GDM1 (cell line): ENCODE measurements at regions not wholly inside any gene's neighbourhood (a gene's known extent, or its start where the extent isn't known, plus 50 kb on each side); places are given as distances from the start of the nearest gene placed in this dataset.

Source experiments
- DNase-seq: peaks from one replicate; lab custom pipeline; 2025; lab: John Stamatoyannopoulos, UW

- DNase-seq = no peak
Measured at GRCh38 chr2:139048017-139048416, 267.8 kb upstream of the NXPH2 start.

DNA sequence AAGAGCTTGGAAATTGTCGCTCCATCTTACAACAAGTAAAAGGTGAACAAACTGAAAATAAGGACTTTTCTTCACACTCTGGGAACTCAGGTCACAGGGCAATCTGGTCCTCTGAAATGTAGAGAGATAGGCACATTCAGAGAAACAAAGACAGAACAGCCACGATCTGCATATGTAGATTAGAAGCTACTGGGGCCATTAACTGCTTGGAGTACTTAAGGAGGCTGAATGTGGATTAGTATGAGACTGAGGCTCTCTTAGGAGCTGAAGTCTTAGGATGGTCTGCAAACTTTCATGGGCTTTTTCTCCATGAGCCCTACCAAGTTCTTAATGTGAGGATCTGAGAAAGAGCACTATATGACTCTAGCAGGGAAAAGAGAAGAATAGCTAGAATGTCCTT, 265.3 kb upstream of the NXPH2 start:
- DNase-seq = no peak

DNA sequence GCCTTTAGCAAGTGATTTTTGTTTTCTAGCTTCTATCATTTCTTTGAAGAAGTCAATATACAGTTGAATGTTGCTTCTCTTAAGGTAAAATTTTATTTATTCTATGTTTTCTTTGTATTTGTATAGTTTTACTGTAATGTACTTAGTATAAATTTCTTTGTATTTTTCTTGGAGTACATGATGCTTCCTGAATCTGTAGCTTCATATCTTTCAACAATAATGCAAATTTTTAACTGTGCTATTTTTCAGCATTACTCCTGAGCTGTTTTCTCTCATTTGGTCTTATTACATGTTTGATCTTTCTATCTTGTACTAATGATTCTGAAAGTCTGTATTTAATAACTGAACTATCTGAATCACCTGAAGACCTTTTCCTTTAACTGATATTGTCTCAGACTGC, 253.9 kb upstream of the NXPH2 start:
- no peak for DNase-seq

- DNase-seq = no peak
Measured at GRCh38 chr2:139033300-139033699, 253.1 kb upstream of the NXPH2 start.

DNA sequence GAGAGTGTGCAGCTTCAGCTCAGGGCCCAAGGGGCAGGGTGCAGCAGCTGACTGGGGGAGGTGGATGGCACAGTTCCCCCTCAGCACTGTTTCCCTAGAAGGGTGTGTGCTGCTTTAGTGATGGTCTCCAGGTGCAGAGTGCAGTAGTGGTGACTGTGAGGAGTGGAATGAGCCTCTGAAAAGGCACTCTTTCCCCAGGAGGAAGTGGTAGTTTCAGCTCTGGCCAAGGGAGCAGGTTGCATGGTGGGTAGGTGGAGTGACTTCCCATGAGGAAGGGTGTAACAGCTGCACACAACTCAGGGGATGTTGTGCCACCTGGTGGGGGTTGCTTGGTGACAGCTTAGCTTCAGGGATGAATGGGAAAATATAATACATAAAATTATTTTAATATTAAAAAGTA, 251.5 kb upstream of the NXPH2 start:
- no peak for DNase-seq

GRCh38 chr2:139020287-139020686, 240.1 kb upstream of the NXPH2 start:
- no peak for DNase-seq

DNA sequence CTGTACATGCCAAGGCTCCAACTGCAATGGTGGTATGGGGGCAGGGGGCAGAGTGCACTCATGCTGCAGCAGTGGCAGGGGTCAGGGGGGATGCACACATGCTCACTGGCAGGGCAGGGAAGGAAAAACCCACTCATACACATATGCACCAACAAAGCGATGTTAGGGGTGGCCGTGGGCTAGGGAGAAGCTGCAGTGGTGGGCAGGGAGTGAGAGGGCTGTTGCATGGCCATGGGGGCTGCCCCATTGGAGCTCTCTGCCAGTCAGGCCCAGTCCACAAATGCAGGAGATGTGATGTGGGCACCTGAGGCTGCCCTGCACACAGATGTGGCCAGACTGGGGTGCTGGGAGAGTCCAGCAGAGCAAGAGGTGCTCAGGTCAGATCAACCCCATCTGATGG, 238.1 kb upstream of the NXPH2 start:
- DNase-seq = no peak

GRCh38 chr2:139007130-139007529, 226.9 kb upstream of the NXPH2 start:
- no peak for DNase-seq

DNA sequence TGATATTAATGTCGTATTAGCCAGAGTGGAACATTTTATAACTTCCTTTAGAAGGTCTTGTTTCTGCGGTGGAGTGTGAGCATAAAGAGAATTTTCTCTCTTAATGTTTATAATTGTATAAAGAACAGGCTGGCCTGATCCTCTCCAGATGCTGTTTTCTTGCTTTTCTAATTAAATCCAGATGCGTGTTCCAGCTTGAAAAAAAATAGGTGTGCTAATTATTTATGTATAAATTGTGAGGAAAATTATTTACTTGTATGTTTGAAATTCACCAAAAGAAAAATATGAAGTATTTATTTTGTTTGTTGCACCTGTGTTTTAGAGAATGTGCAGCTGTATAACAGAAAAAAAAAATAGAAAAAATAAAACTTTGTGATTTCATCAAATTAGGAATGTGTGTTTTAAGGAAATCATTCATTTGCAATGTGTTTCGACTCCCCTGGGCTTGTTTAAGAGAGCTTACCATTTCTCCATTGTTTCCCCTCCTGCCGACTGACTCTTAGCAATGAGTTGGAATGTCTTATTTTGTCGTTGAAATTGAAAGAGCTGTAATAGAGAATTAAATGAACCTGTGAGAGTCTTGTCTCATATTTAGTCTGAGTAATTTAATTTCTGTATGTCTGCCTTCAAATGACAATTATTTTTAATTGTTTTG, 220.1 kb upstream of the NXPH2 start:
- no peak for DNase-seq

GRCh38 chr2:138997856-138998517, 217.8 kb upstream of the NXPH2 start:
- no peak for DNase-seq

DNA sequence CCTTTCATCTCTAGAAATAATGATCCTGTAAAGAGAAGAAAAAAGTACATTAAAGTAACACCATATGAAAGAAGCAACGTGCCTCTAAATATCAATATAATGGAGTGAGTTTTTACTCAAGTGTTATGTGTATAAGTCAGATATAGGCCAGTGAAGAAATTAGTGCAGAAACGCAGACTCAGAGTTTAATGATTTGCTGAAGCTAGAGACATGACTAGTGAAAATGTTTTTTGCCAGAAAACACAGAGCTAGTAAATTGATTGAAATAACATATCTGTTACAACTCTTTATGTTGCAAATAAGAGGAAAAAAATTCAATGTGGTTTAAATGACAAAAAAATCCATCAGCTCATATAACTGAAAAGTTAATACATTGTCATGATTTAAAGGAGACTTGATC, 217.2 kb upstream of the NXPH2 start:
- DNase-seq = no peak

DNA sequence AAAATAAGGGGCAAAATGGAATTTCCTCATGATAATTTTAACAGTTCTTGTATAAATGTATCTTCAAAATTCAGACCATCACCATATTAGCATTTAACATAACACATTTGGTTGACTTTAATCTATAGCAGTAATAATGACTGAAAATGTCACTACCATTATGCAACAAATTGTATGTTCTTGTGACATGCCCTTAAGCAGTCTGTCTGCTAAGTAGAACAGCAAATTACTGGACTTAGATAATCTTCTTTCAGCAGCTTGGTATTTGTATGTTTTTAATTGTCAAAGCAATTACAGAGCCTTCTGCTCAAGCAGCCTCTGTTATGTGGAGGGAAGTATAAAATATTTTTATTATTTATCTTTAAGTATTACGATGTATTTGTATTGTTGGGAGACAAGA, 214.3 kb upstream of the NXPH2 start:
- DNase-seq = no peak

DNA sequence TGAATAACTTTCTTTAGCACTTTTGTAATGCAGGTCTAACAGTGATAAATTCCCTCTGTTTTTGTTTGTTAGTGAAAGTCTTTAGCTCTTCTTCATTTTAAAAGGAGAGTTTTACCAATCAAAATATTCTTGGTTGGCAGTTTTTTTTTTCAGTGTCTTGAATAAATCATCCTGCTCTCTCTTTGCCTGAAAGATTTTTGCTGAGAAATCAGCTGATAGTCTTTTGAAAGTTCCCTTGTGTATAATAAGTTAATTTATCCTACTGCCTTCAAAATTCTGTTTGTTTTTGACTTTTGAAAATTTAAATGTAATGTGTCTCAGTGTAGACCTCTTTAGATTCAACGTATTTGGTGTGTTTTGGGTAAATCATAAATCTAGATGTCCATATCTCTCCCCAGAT, 205.7 kb upstream of the NXPH2 start:
- no peak for DNase-seq

DNA sequence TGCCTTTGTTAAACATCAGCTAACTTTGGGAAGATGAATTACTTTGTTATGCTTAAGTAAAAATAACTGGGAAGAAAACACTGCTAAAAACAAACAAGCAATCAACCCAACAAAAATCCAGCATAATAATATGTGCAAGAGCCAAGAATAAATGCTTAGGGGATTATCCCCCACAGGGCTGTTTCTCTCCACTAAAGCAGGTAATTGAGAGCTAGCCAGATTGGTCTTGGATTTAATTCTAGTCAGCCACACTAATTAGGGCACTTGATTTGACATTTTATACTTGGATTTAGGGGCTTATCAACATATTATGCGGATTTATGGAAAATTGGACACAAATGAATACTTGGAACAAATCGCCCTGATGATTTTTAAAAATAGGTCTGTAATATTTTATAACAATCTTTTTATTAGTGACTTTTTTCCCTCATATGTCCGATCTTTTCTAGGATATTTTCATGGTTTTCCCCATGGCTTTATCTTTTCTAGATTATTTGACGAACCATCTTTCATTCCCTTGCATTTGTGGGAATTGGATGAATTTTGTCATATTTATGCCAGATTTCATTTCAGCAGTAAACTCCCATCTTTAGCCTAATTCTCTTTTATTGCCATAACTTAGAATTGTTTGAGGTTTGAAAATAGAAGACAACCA, 199.1 kb upstream of the NXPH2 start:
- no peak for DNase-seq

DNA sequence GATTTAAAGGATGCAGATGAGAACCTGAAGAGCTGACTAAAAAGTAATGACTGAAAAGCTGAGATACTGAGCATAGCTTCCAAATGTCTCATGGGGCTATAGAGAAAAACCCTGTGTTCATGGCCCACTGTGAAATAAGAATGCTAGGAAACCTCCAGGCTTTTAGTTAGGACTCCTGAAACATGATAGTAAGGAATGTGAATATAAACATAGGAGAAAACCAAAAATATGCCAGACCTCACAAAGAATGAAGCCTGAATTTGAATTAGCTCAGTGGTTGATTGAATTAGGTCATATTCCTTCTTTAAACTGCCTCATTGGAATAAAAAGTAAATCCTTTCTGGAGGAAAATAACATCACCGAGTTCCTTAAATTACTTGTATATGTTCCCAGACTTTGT, 194.5 kb upstream of the NXPH2 start:
- DNase-seq = no peak

DNA sequence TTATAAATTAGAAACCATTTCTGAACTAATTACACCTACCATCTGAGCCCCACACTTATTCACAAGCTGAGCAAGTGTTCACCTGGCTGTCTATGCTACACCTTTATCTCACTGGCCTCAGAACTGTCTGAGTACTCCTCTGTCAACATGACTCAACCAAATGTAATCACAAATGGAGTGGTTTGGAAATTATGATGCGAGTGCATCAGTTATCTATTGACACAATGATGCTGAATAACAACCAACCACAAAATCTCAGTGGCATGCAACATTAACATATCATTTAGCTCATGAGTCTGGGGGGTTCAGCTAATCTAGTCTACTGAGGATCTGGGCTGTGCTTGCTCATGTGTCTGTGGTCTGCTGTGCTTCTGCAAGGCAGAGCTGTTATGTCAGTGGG, 184.2 kb upstream of the NXPH2 start:
- DNase-seq = no peak

GRCh38 chr2:138962686-138963085, 182.5 kb upstream of the NXPH2 start:
- DNase-seq = no peak

DNA sequence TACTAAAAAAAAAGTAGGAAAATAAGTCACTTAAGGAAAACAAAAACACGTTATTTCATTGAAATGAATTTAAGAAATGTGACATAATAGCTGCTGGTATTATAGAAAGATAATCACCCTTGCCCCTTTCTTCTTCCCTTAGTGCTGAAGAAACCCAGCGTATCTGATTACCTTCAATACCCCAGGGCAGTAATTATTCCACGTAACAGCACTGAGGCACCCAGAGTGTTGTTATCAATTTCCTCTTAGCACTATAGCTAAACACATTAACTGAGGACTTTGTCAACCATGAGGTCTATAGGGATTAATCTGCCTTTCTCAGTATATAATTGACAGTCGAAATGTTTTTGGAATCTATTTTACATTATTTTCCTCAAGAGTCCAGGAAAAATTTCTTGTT, 180.0 kb upstream of the NXPH2 start:
- no peak for DNase-seq

GRCh38 chr2:138959031-138959430, 178.8 kb upstream of the NXPH2 start:
- DNase-seq = no peak

- no peak for DNase-seq
Measured at GRCh38 chr2:138956116-138956515, 175.9 kb upstream of the NXPH2 start.

DNA sequence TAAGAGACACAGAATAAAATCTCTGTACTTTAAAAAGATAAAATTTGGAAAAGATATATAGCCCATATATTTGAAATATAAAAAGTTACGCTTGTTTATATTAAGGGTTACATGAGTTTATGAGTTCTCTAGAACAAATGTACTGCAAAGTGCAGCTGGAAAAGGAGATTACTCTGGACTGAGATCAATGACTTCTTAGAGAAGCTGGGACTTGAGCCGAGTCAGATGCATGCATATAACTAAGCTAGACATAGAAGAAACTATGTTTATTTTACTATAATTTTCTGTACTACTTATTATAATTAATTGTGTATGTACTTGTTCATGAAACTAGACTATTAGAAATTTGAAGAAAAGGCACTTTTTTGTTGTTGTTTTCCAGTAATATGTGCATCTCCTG, 170.3 kb upstream of the NXPH2 start:
- DNase-seq = no peak

DNA sequence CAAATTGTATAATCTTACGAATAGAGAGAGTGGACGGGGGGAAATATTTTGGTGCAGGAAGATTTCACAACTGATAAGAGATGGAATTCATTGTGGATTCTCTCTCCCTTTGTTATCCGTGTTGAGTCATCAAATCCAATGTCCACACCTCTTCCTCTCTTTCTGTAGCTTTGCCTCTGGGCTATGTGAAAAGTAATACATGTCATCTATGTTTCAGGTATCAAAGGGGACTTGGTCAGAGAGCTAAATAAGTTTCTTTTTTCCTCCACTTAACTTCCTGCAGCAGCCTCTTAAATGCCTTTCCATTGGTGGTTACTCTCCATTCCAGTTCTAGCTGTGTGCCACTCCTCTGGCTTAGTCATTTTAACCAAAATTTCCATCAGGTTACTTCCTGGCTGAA, 169.3 kb upstream of the NXPH2 start:
- no peak for DNase-seq

DNA sequence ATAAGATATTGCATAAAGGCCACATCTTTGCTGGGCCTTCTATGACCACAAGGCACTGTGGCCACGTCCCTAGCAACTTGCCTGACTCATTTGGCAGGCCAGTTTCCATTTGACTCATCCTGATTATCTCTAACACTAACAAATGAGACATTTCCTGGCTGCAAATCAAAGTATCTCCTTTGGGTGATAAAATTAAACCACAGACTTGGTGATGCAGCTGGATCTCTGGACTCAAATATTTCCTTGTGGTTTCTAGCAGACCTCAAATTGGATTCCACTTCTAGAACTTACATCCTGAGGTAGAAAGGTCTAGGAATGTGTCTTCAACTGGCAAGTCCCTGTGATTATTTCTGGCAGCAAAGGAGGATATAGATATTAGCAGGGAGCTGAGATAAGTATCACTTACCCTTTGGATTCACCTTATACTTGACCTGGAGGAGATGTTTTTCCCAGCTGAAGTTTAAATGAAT, 167.9 kb upstream of the NXPH2 start:
- DNase-seq = no peak

DNA sequence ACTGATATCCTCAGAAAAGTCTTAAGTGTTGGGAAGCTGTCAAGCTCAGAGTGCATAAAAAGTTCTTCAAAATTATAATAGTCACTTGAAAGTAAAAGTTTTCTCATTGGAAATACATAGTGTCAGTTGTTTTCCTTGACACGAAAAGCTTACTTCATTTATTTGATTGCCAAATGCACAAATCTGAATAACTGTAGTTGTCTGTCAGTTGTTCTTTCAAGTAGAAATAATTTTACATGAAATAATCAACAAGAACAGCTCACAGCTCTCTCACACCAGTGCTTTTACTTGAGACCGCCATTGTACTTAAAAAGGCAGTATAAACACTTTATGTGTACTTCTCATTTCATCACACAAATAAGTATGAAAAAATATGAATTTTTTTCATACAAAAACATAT, 163.3 kb upstream of the NXPH2 start:
- no peak for DNase-seq
